ENCODE measurements at regions not wholly inside any gene's neighbourhood (a gene's known extent, or its start where the extent isn't known, plus 50 kb on each side); places are given as distances from the start of the nearest gene placed in this dataset.

DNA sequence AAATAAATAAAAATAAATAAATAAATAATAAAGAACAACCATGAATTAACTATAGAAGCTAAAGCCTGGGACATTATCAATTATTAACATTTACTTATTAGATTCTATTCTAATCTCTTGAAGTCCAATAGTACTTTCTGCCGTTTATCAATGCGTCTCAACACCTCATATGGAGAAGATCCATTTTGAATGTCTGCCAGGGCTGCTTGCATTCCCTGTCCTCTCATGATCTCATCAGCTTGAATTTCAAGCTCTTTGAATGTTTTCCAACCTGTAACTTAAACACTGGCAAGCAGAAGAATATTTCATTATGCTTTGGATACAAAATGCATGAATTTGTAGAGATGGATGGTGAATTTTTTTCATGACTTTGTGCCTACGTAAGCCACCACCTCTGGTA, 191.9 kb upstream of the ANKFN1 start:
- Mint-ChIP-seq H3K9me3 (peaks cover 16% of the 10 kb centered on the region), H3K27me3 (ENCODE audit: low read depth) (no peaks in the 10 kb centered on the region), H3K27ac (no peak overlapping the region), H3K4me1 (no peaks in the 10 kb centered on the region; the same call in 1 of the 2 replicates), H3K4me3 (no peak overlapping the region), H3K36me3 (no peaks in the 10 kb centered on the region)
- DNase-seq (ENCODE audit: low spot score), result no peak
- ChIA-PET POLR2A (no interaction called here), CTCF (no interaction called here)
- no peak for ATAC-seq
- no peak for TF ChIP-seq ZNF416 (CRISPR knock-in tag; IDR thresholded peaks at IDR 0.05)
- no peak for TF ChIP-seq ZNF121 (CRISPR knock-in tag; IDR thresholded peaks at IDR 0.05)
- no peak for TF ChIP-seq MYBL2 (CRISPR knock-in tag; IDR thresholded peaks at IDR 0.05)
- no peak for TF ChIP-seq ZNF263 (CRISPR knock-in tag; IDR thresholded peaks at IDR 0.05; ENCODE audit: low read depth)
- no peak for TF ChIP-seq GABPB1 (CRISPR knock-in tag; IDR thresholded peaks at IDR 0.05)
- TF ChIP-seq USF2 (CRISPR knock-in tag; IDR thresholded peaks at IDR 0.05), result no peak
- no peak for TF ChIP-seq CBFB (CRISPR knock-in tag; IDR thresholded peaks at IDR 0.05; ENCODE audit: low read depth)
- TF ChIP-seq GRHL2 (CRISPR knock-in tag; IDR thresholded peaks at IDR 0.05; ENCODE audit: insufficient replicate concordance, severe bottlenecking), result no peak
- no peak for TF ChIP-seq ZNF423 (CRISPR knock-in tag; IDR thresholded peaks at IDR 0.05)
- TF ChIP-seq USF1 (CRISPR knock-in tag; IDR thresholded peaks at IDR 0.05), result no peak
- no peak for TF ChIP-seq E2F5 (CRISPR knock-in tag; IDR thresholded peaks at IDR 0.05)
- TF ChIP-seq SMAD3 (CRISPR knock-in tag; IDR thresholded peaks at IDR 0.05; ENCODE audit: borderline replicate concordance), result no peak
- TF ChIP-seq TP53 (CRISPR knock-in tag; IDR thresholded peaks at IDR 0.05), result no peak
- TF ChIP-seq ZNF317 (CRISPR knock-in tag; IDR thresholded peaks at IDR 0.05; ENCODE audit: borderline replicate concordance, low read depth), result no peak
- TF ChIP-seq, protein P1, sequence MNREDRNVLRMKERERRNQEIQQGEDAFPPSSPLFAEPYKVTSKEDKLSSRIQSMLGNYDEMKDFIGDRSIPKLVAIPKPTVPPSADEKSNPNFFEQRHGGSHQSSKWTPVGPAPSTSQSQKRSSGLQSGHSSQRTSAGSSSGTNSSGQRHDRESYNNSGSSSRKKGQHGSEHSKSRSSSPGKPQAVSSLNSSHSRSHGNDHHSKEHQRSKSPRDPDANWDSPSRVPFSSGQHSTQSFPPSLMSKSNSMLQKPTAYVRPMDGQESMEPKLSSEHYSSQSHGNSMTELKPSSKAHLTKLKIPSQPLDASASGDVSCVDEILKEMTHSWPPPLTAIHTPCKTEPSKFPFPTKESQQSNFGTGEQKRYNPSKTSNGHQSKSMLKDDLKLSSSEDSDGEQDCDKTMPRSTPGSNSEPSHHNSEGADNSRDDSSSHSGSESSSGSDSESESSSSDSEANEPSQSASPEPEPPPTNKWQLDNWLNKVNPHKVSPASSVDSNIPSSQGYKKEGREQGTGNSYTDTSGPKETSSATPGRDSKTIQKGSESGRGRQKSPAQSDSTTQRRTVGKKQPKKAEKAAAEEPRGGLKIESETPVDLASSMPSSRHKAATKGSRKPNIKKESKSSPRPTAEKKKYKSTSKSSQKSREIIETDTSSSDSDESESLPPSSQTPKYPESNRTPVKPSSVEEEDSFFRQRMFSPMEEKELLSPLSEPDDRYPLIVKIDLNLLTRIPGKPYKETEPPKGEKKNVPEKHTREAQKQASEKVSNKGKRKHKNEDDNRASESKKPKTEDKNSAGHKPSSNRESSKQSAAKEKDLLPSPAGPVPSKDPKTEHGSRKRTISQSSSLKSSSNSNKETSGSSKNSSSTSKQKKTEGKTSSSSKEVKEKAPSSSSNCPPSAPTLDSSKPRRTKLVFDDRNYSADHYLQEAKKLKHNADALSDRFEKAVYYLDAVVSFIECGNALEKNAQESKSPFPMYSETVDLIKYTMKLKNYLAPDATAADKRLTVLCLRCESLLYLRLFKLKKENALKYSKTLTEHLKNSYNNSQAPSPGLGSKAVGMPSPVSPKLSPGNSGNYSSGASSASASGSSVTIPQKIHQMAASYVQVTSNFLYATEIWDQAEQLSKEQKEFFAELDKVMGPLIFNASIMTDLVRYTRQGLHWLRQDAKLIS (CRISPR knock-in tag; IDR thresholded peaks at IDR 0.05; ENCODE audit: borderline replicate concordance), result no peak
- TF ChIP-seq, protein P2, sequence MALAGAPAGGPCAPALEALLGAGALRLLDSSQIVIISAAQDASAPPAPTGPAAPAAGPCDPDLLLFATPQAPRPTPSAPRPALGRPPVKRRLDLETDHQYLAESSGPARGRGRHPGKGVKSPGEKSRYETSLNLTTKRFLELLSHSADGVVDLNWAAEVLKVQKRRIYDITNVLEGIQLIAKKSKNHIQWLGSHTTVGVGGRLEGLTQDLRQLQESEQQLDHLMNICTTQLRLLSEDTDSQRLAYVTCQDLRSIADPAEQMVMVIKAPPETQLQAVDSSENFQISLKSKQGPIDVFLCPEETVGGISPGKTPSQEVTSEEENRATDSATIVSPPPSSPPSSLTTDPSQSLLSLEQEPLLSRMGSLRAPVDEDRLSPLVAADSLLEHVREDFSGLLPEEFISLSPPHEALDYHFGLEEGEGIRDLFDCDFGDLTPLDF (CRISPR knock-in tag; IDR thresholded peaks at IDR 0.05), result no peak
- no peak for TF ChIP-seq PREB (CRISPR knock-in tag; IDR thresholded peaks at IDR 0.05; ENCODE audit: borderline replicate concordance)
- no peak for TF ChIP-seq IRF2 (CRISPR knock-in tag; IDR thresholded peaks at IDR 0.05; ENCODE audit: borderline replicate concordance, low read depth)
- TF ChIP-seq NFE2L1 (CRISPR knock-in tag; IDR thresholded peaks at IDR 0.05), result no peak
- no peak for TF ChIP-seq MXD4 (CRISPR knock-in tag; IDR thresholded peaks at IDR 0.05; ENCODE audit: borderline replicate concordance)
